GM03348 (cell line): ENCODE measurements at regions not wholly inside any gene's neighbourhood (a gene's known extent, or its start where the extent isn't known, plus 50 kb on each side); places are given as distances from the start of the nearest gene placed in this dataset.
A peak's percentile ranks its signal among the peaks of the same experiment; 100 is the strongest.
"Not testable (repeated sequence)": the region's sequence is repeated elsewhere in the genome, so short reads cannot be mapped to it uniquely, and the experiment has no call there.

ENCODE experiments used
- DNase-seq: peaks from one replicate; pipeline ENCODE4 v3.0.0; 2012; ENCODE audit warnings: low spot score

- no peak for DNase-seq
Observed at GRCh38 chr2:109719871-109720270, 74.2 kb upstream of the RGPD5 start.

- DNase-seq: no peak
Observed at GRCh38 chr2:109720380-109721106, 73.6 kb upstream of the RGPD5 start.

- no peak for DNase-seq
Observed at GRCh38 chr2:109721135-109721534, 73.0 kb upstream of the RGPD5 start.

GRCh38 chr2:109721626-109722025 is 72.5 kb upstream of the RGPD5 start:
- no peak for DNase-seq

- no peak for DNase-seq
Observed at GRCh38 chr2:109722026-109722425, 72.1 kb upstream of the RGPD5 start.

- DNase-seq: not testable (repeated sequence)
Observed at GRCh38 chr2:109722640-109723039, 71.5 kb upstream of the RGPD5 start.

GRCh38 chr2:109723153-109723552 is 71.0 kb upstream of the RGPD5 start:
- not testable (repeated sequence) for DNase-seq

- no peak for DNase-seq
Observed at GRCh38 chr2:109724533-109725460, 69.3 kb upstream of the RGPD5 start.

GRCh38 chr2:109726379-109727270 is 67.5 kb upstream of the RGPD5 start:
- no peak for DNase-seq

- no peak for DNase-seq
Observed at GRCh38 chr2:109727929-109728447, 66.1 kb upstream of the RGPD5 start.

- DNase-seq: not testable (repeated sequence)
Observed at GRCh38 chr2:109733746-109734145, 60.4 kb upstream of the RGPD5 start.

GRCh38 chr2:109736177-109736827 is 57.8 kb upstream of the RGPD5 start:
- DNase-seq: peak; percentile 76
